Right cardiac atrium (tissue), 5 donors: ENCODE measurements at regions not wholly inside any gene's neighbourhood (a gene's known extent, or its start where the extent isn't known, plus 50 kb on each side); places are given as distances from the start of the nearest gene placed in this dataset.
A peak's percentile ranks its signal among the peaks of the same experiment; 100 is the strongest.

ENCODE experiments used
- ATAC-seq, 2 donors: fragments of 200-7000 bp; cut with Tn5 transposase; one replicate each; pipeline versions ENCODE4 v1.8.0 to v1.9.1; 2020; ENCODE audit warnings: moderate library complexity in 2 of 2, mild to moderate bottlenecking in 1 of 2
- DNase-seq, 3 donors: peaks; one replicate each; pipeline ENCODE4 v3.0.0-alpha.2; 2020
- H3K27ac ChIP-seq: one replicate; pipeline ENCODE4 v1.5.1; 2013; ENCODE audit warnings: mild to moderate bottlenecking, low read length, control low read depth, moderate library complexity
- H3K27me3 ChIP-seq: one replicate; pipeline ENCODE4 v1.6.1; 2013; ENCODE audit not compliant: control insufficient read depth, insufficient read depth
- H3K4me1 ChIP-seq: one replicate; pipeline ENCODE4 v1.6.1; 2013; ENCODE audit warnings: low read length; ENCODE audit not compliant: control insufficient read depth, insufficient read depth
- H3K4me3 ChIP-seq: one replicate; pipeline ENCODE4 v1.5.1; 2013; ENCODE audit warnings: low read length, control low read depth
- H3K9me3 ChIP-seq: one replicate; pipeline ENCODE4 v1.6.1; 2013; ENCODE audit warnings: low read length; ENCODE audit not compliant: control insufficient read depth
- WGBS: extraction: QIAGEN DNeasy Blood & Tissue Kit; methylation state at CpG from one replicate; pipeline ENCODE4 v1.1.7; 2013; 5-methylcytosine and 5-hydroxymethylcytosine counted together
- intact Hi-C, 4 donors: fragments of 100-400 bp; cut with DNase I; formaldehyde crosslinking; loops; one replicate each; pipeline versions ENCODE4 v1.11.0 to v1.14.0; 2022 to 2023
- donor health status: healthy with polysubstance abuse.
- donor health status: DM: no; HTN: yes; CAD: no.
- donor health status: DM: no; HTN: no; CAD: no.
- donor health status: DM: no; HTN: yes; CAD: no; lungs with severe emphysema.
- donor health status: DM: yes; HTN: yes; CAD: no.

DNA sequence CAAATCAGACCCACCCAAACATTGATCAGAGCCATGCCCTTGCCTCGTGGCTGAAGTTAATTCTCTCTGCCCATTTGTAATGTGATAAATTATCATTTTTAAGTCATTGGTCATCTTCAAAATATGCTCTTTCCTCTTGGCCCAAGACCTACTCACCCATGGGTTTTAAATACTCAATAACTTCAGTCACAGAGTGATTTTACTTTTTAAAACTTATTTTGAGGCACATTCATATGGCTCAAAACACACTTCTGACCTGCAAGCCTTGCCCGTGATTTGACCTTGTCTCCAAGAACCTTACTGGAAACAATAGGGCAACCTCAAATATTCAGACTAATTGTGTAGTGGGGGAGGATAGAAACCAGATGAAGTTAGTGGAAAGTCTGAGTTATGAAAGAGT, 176.2 kb upstream of the LNX1 start:
- intact Hi-C loops = no loop called here
- Histone ChIP-seq H3K4me1 (no peaks in the 10 kb centered on the region), H3K27ac (no peak overlapping the region), H3K27me3 (no peaks in the 10 kb centered on the region), H3K4me3 (no peak overlapping the region), H3K9me3 (no peaks in the 10 kb centered on the region)
- no peak for DNase-seq
- WGBS = 65% methylated on average over 2 of the region's 2 CpGs
- ATAC-seq = no peak

- intact Hi-C loops = no loop called here
- Histone ChIP-seq H3K27me3 (no peaks in the 10 kb centered on the region), H3K27ac (no peak overlapping the region), H3K4me1 (no peaks in the 10 kb centered on the region), H3K4me3 (no peak overlapping the region), H3K9me3 (no peaks in the 10 kb centered on the region)
- ATAC-seq (no peak), DNase-seq (no peak)
- WGBS = 46% methylated on average over 3 of the region's 3 CpGs
These were observed 173.6 kb upstream of the LNX1 start for GRCh38 chr4:53764761-53765490.

GRCh38 chr4:53763813-53764597, 172.7 kb upstream of the LNX1 start:
- no peaks in the 10 kb centered on the region for H3K27me3 ChIP-seq
- intact Hi-C loops = no loop called here
- peak; percentile 41 to 52 for ATAC-seq
- H3K4me3 ChIP-seq = no peak overlapping the region
- no peaks in the 10 kb centered on the region for H3K4me1 ChIP-seq
- no peaks in the 10 kb centered on the region for H3K9me3 ChIP-seq
- no peak overlapping the region for H3K27ac ChIP-seq
- 48% methylated on average over 5 of the region's 5 CpGs for WGBS
- peak in 2 of 3 donors; percentile 33 to 44 for DNase-seq

GRCh38 chr4:53755656-53756055, 164.4 kb upstream of the LNX1 start:
- H3K4me3 ChIP-seq = no peak overlapping the region
- H3K9me3 ChIP-seq = no peaks in the 10 kb centered on the region
- H3K27ac ChIP-seq = no peak overlapping the region
- H3K4me1 ChIP-seq = no peaks in the 10 kb centered on the region
- H3K27me3 ChIP-seq = no peaks in the 10 kb centered on the region
- ATAC-seq (no peak), DNase-seq (no peak)
- WGBS = 82% methylated on average over 1 of the region's 1 CpG
- intact Hi-C loops = no loop called here

- H3K4me1 ChIP-seq = no peaks in the 10 kb centered on the region
- no peak for DNase-seq
- no peak for ATAC-seq
- intact Hi-C loops = no loop called here
- 79% methylated on average over 2 of the region's 2 CpGs for WGBS
- H3K9me3 ChIP-seq = no peaks in the 10 kb centered on the region
- H3K4me3 ChIP-seq = no peak overlapping the region
- no peaks in the 10 kb centered on the region for H3K27me3 ChIP-seq
- H3K27ac ChIP-seq = no peak overlapping the region
These were observed 160.8 kb upstream of the LNX1 start for GRCh38 chr4:53752124-53752523.

GRCh38 chr4:53748328-53748772, 157.1 kb upstream of the LNX1 start:
- WGBS = 64% methylated on average over 2 of the region's 2 CpGs
- Histone ChIP-seq H3K4me3 (no peak overlapping the region), H3K27ac (no peak overlapping the region), H3K4me1 (no peaks in the 10 kb centered on the region), H3K27me3 (no peaks in the 10 kb centered on the region), H3K9me3 (no peaks in the 10 kb centered on the region)
- DNase-seq (peak in 1 of 3 donors; percentile 33), ATAC-seq (no peak)
- intact Hi-C loops = no loop called here

GRCh38 chr4:53747401-53747800, 156.1 kb upstream of the LNX1 start:
- WGBS = 90% methylated on average over 5 of the region's 5 CpGs
- Histone ChIP-seq H3K4me1 (no peaks in the 10 kb centered on the region), H3K4me3 (no peak overlapping the region), H3K27me3 (no peaks in the 10 kb centered on the region), H3K9me3 (no peaks in the 10 kb centered on the region), H3K27ac (no peak overlapping the region)
- ATAC-seq (no peak), DNase-seq (no peak)
- intact Hi-C loops = no loop called here

- Histone ChIP-seq H3K27me3 (no peaks in the 10 kb centered on the region), H3K9me3 (no peaks in the 10 kb centered on the region), H3K4me1 (no peaks in the 10 kb centered on the region), H3K4me3 (no peak overlapping the region), H3K27ac (no peak overlapping the region)
- peak in 1 of 3 donors; percentile 47 for DNase-seq
- ATAC-seq = no peak
- intact Hi-C loops = no loop called here
- 34% methylated on average over 4 of the region's 4 CpGs for WGBS
These were observed 153.3 kb upstream of the LNX1 start for GRCh38 chr4:53744446-53745160.

DNA sequence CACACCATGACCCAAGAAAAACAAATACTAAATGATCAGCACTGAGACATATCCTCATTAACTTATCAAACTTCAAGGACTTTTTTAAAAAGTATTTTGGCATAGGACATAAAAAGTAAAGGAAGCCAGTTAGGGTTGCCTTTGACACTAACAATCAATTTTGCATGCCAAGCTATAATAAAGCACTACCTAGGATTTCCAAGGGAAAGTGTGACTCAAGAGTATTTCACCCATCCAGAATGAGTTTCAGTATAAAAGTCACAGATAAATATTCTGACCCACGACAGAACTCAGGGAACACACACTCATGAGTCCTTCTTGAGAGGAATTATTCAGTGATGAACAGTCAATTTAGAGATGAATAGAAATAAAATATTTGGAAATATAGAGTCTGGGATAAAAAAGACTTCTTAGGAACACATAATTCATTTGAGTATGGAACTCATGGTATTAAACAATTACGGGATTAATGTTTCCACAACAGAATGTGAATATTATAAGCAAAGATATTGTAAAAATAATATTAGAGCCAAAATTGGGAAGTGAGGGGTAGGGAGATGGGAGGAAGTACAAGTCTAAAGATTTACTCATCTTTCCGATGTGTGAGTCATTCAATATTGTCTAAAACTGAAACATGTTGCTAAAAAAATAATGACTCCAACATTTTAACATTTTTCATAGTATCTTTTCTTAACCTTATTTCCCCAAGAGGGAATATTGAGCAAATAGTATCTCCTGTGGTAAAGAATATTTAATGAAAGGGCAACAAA, 143.5 kb upstream of the LNX1 start:
- no peak overlapping the region for H3K4me3 ChIP-seq
- ATAC-seq (peak in 1 of 2 donors; percentile 24), DNase-seq (no peak)
- intact Hi-C loops = no loop called here
- H3K4me1 ChIP-seq = no peaks in the 10 kb centered on the region
- 35% methylated on average over 3 of the region's 3 CpGs for whole genome bisulfite sequencing
- no peak overlapping the region for H3K27ac ChIP-seq
- H3K9me3 ChIP-seq = no peaks in the 10 kb centered on the region
- no peaks in the 10 kb centered on the region for H3K27me3 ChIP-seq

- no peak for DNase-seq
- no peaks in the 10 kb centered on the region for H3K9me3 ChIP-seq
- H3K4me3 ChIP-seq = no peak overlapping the region
- WGBS = 58% methylated on average over 8 of the region's 8 CpGs
- H3K4me1 ChIP-seq = no peaks in the 10 kb centered on the region
- no peak overlapping the region for H3K27ac ChIP-seq
- no peaks in the 10 kb centered on the region for H3K27me3 ChIP-seq
- intact Hi-C loops = no loop called here
- ATAC-seq = no peak
These were observed 142.9 kb upstream of the LNX1 start for GRCh38 chr4:53734182-53734581.
